Left forelimb (tissue), 1 donor: ENCODE measurements at regions not wholly inside any gene's neighbourhood (a gene's known extent, or its start where the extent isn't known, plus 50 kb on each side); places are given as distances from the start of the nearest gene placed in this dataset.

Experiments
- DNase-seq: peaks from one replicate; pipeline ENCODE4 v3.0.0-alpha.2; 2018; ENCODE audit warnings: low spot score

GRCh38 chr18:77517901-77518300 is 268.3 kb downstream of the GALR1 start:
- DNase-seq: no peak

GRCh38 chr18:77520767-77521166 is 271.1 kb downstream of the GALR1 start:
- no peak for DNase-seq

- no peak for DNase-seq
Observed at GRCh38 chr18:77522051-77522675, 272.5 kb downstream of the GALR1 start.

- DNase-seq: no peak
Observed at GRCh38 chr18:77524909-77525308, 275.3 kb downstream of the GALR1 start.

- DNase-seq: no peak
Observed at GRCh38 chr18:77526962-77527361, 277.3 kb downstream of the GALR1 start.

GRCh38 chr18:77528872-77529271 is 279.2 kb downstream of the GALR1 start:
- no peak for DNase-seq

GRCh38 chr18:77529492-77530176 is 280.0 kb downstream of the GALR1 start:
- DNase-seq: no peak

GRCh38 chr18:77530732-77531131 is 281.1 kb downstream of the GALR1 start:
- DNase-seq: no peak

- DNase-seq: no peak
Observed at GRCh38 chr18:77539860-77540259, 290.2 kb downstream of the GALR1 start.

- no peak for DNase-seq
Observed at GRCh38 chr18:77544792-77545191, 295.1 kb downstream of the GALR1 start.

GRCh38 chr18:77547757-77548156 is 298.1 kb downstream of the GALR1 start:
- no peak for DNase-seq

GRCh38 chr18:77548790-77549420 is 299.3 kb downstream of the GALR1 start:
- no peak for DNase-seq

- no peak for DNase-seq
Observed at GRCh38 chr18:77550625-77551024, 301.0 kb downstream of the GALR1 start.

- no peak for DNase-seq
Observed at GRCh38 chr18:77551055-77551454, 301.4 kb downstream of the GALR1 start.

- DNase-seq: no peak
Observed at GRCh38 chr18:77552945-77553344, 303.3 kb downstream of the GALR1 start.

- no peak for DNase-seq
Observed at GRCh38 chr18:77554061-77554460, 304.4 kb downstream of the GALR1 start.

GRCh38 chr18:77557046-77557587 is 307.5 kb downstream of the GALR1 start:
- DNase-seq: no peak

GRCh38 chr18:77559274-77559910 is 309.7 kb downstream of the GALR1 start:
- no peak for DNase-seq

- DNase-seq: no peak
Observed at GRCh38 chr18:77560341-77560992, 310.8 kb downstream of the GALR1 start.

GRCh38 chr18:77566604-77567003 is 317.0 kb downstream of the GALR1 start:
- DNase-seq: no peak

GRCh38 chr18:77567205-77567604 is 317.6 kb downstream of the GALR1 start:
- DNase-seq: no peak

- DNase-seq: no peak
Observed at GRCh38 chr18:77571743-77572142, 322.1 kb downstream of the GALR1 start.
